IPS-18c (cell line): ENCODE measurements at regions not wholly inside any gene's neighbourhood (a gene's known extent, or its start where the extent isn't known, plus 50 kb on each side); places are given as distances from the start of the nearest gene placed in this dataset.
"Not testable (repeated sequence)": the region's sequence is repeated elsewhere in the genome, so short reads cannot be mapped to it uniquely, and the experiment has no call there.

Source experiments
- H3K4me3 ChIP-seq: 2 replicates; pipeline ENCODE4 v1.7.0; 2013; ENCODE audit warnings: low read depth, mild to moderate bottlenecking, low read length, moderate library complexity; ENCODE audit not compliant: insufficient read depth
- H3K9me3 ChIP-seq: one replicate; pipeline ENCODE4 v1.6.1; 2013; ENCODE audit warnings: mild to moderate bottlenecking, low read length, moderate library complexity; ENCODE audit not compliant: control insufficient read depth, insufficient read depth

DNA sequence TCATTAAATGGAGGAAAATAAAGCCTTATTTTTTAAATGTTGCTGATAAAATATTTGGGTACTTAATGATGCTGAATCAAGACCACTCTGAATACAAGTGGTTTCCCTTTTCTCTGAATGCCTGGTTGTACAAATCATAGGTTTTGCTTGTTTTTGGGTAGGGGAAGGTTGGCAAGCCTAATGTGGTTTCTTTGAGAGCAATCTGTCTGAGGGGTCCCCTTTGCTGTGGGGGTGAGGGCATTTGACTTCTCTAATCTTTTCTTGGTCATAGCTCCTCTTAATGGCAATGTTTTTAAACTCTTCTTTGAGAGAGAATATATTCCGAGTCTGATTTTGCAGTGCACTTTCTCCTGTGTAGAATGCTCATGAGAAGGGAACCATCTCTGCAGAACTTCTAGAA is 99.2 kb downstream of the SOX4 start:
- Histone ChIP-seq H3K4me3 (peak overlapping the region; percentile 4; the same call in 1 of the 2 replicates), H3K9me3 (peaks cover 4% of the 10 kb centered on the region)

DNA sequence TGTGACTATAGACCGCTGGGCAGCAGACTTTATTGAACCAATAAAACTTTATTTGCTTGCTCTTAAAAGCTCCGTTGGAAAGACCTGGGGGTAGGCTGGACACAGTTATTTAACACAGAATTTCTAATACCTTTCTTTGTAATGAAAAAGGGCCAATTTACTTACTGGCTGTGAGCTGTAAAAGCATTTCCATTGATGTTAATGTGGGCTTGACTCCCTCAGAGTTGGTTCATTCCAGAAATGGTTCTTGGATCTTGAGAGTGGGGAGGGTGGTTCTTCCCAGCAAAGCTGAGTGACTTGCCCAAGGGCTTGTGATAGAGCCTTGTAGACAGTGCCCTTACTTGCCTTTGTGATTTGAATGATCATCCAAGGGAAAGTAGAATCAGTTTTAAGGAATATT is 100.6 kb downstream of the SOX4 start:
- no peak overlapping the region for H3K4me3 ChIP-seq

DNA sequence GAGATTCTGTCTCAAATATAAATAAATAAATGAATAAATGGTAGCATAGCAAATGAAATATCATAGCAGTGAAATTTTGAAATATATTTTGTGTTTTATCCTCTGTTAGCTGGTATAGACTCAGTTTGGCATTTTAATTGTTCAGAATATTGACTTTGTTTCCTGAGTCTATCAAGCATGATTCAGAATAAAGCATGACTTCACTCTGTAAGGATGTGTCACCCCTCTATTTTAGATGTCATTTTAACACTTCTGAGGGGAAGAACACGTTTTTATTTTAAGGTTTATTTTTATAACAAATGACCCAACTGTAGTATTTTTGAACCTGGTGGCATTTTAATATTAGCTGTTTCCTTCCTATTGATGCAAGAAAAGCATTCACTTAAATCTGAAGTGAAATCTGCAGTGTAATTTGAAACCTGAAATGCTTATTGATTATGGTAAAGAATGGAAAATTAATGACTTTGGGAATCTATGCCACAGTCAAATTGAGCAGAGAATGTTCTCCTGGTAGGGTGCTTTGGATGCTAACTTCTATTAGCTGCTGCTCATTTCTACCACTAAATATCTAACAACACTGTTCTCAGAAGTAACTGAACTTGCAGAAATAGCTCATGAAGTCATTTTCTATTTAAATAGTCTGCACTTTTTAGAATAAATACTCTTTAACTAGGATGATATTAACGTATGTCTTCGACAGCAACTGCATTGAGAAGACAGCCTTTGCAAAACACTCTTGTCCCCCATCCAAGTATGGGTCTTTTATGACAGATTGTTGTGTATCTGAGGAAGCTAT is 114.2 kb downstream of the SOX4 start:
- no peaks in the 10 kb centered on the region for H3K9me3 ChIP-seq
- H3K4me3 ChIP-seq = no peak overlapping the region

More for the DNA sequence above, 100.6 kb downstream of the SOX4 start:
- no peaks in the 10 kb centered on the region for H3K9me3 ChIP-seq

DNA sequence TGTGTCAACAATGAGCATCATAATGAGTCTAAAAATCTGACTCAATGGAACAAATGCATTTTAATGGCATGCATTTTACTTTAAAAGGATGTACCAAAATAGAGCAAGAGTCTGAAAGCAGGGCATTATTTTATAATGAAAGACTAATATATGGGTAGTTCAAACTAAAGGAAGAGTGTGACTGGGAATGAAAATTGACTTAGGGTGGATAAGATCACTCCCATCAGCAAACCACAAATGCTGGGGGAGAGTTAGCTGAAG is 114.7 kb downstream of the SOX4 start:
- Histone ChIP-seq H3K9me3 (no peaks in the 10 kb centered on the region), H3K4me3 (no peak overlapping the region)

DNA sequence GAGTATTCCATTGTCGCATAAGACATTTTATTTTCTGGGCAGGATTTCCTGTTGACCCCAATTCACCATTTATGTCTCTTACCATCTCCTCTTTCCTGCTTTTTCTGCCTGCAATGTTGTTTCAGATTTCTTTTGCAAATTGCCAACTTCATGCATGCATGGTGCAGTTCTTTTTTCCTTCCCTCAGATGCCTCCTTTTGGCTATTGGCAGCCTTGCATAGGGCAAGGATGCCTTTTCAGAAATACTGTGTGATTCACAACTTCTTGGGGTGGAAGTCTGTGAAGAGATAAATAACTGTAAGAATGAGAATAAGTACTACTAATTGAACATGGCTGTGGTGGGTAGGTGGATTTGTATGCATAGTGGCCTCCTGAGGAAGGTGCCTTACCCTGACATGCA is 116.7 kb downstream of the SOX4 start:
- no peaks in the 10 kb centered on the region for H3K9me3 ChIP-seq
- H3K4me3 ChIP-seq = no peak overlapping the region

DNA sequence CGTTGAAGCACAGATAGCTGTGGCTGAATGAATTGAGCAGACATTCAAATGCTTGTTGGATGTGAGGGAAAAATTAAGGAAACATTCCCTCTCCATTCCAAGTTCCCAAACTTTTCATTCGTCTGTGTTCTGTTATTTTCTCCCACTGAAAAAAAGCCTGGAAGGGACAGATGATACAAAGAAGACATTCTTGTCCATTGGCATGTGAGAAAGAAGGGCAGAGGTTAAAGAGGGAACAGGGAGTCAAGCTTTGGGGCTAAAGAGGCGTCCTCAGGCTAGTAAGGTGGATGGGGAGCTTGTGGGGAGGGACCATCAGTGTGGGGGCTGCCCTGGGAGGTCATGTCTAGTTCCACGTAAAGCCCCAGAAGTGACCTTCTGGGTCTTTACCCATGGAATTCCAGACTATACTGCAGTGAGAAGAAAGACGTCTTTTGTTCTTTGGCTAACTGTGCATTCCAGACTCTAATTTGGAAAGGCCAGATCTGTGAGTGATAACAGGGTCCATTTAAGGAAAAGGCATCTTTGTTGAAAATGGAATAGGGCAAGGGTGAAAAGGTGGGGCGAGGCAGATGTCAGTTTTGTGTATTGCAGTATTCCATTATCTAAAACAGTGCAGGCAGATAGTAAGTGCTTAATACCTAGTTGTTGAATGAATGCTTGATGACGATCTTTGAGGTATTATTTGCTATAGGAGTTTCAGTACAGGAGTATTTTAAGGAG is 117.5 kb downstream of the SOX4 start:
- Histone ChIP-seq H3K9me3 (no peaks in the 10 kb centered on the region), H3K4me3 (no peak overlapping the region)

DNA sequence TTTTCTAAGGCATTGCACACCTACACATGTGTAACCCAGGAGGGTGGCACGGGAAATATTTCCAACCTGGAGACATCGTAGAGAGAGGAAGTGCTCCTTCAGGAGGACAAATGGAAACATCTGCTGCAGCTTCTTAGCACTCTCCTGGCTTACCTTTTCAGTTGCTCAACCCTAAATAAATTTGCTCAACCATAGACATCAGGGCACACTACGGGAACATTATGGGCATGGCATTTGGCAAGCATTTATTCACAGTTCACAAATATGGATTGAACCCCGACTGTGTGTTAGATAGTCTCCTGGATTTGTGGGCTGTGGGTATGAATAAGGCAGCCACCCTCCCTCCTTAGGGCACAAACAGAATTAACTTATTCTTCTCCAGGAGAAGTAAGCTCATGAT is 118.7 kb downstream of the SOX4 start:
- H3K9me3 ChIP-seq = peaks cover 3% of the 10 kb centered on the region
- H3K4me3 ChIP-seq = no peak overlapping the region

DNA sequence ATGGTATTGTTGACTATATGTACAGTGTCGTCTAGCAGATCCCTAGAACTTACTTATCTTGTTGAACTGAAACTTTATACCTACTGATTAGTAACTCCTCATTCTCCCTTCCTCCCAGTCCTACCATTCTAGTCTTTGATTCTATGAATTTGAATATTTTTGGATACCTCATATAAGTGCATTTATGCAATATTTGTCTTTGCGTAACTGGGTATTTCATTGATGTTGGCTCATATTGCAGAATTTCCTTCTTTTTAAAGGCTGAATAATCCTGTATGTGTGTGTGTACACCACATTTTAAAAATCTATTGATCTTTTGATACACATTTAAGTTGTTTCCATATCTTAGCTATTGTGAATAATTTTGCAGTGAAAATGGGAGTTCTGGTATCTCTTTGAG is 119.9 kb downstream of the SOX4 start:
- Histone ChIP-seq H3K9me3 (peaks cover 3% of the 10 kb centered on the region), H3K4me3 (no peak overlapping the region)

DNA sequence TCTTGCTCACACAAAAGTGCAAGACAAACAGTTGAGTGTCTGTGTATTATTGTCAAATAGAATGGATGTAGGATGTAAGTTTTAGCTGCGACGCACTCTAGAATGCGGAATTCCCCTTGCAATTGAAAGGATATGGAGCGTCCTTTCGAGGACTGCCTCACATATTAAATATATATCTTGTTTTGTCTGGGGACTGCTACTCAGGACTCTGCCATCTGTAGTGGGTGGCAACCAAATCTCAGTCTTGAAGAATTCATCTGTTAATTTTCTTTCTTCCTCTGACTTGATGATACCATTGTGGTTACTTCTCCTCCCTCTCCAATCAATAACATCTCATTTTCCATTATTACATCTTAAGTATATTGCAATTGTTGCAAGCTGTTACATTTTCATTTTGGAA is 121.6 kb downstream of the SOX4 start:
- Histone ChIP-seq H3K4me3 (no peak overlapping the region), H3K9me3 (peaks cover 3% of the 10 kb centered on the region)

DNA sequence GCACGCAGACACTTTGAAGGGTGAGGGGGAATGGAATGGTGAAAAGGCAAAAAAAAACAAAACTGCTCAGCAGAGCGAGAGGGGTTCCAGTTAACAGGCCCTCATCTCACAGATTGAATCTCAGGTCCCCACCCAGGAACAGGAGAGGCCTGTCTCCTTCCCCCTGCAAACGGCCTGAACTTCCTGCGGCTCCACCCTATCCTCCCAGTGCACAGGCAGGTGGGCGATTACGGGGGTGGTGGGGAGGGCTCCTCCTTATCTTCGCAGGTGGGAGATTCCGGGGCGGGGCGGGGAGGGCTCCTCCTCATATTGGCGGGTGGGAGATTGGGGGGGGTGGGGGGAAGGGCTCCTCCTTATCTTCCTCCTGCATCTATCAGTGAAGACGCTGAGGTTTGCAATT is 129.0 kb downstream of the SOX4 start:
- H3K4me3 ChIP-seq = no peak overlapping the region
- no peaks in the 10 kb centered on the region for H3K9me3 ChIP-seq

DNA sequence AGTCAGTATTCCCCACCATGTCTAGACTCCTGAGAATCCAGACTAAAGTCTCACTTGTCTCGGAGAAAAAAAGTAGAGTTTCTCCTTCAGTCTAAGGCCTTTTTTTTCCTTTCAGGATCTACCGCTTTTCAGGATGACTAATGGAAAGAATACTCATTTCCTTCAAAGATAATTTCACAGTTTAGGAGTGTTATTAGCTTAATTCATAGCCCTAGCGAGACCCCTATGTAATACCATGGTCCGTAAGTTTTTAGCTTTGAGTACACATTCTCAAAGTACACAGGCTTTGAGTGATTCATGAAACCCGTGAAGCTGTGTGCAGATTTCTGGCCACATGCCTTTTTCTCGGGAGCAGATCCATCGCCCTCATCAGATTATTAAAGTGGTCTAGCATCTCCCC is 133.1 kb downstream of the SOX4 start:
- Histone ChIP-seq H3K9me3 (no peaks in the 10 kb centered on the region), H3K4me3 (no peak overlapping the region)

DNA sequence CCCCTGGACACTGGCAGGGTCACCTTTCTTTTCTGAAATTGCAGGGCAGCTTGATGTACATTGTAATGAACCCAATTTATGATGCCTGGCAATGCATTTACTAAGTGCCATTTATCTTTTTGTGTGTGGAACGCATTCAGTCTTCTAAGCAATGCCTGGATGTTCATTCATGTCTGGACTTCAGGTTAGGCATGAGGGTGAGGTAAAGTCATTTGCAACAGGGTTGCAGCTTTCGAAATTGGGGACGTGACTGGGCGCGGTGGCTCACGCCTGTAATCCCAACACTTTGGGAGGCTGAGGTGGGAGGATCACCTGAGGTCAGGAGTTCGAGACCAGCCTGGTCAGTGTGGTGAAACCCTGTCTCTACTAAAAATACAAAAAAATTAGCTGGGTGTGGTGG is 134.6 kb downstream of the SOX4 start:
- Histone ChIP-seq H3K9me3 (no peaks in the 10 kb centered on the region), H3K4me3 (no peak overlapping the region)

DNA sequence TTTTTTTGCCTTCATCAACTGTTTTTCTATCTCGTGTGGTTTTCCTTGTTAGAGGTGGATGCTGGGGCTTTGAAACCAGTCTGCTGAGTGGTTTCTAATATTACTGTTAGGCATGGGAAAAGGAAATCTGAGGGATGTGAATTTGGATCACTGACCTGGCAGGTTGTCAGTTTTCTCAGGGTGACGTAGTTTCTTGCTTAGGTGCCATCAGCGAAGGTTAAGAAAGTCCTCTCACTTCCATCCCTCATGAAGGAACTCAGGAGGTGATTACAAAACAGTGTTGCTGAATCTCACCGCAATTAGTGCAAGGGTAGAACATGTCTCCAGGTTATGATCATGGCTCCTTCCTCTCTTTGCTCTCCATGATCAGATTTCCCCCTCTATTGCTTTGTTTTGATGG is 135.9 kb downstream of the SOX4 start:
- no peak overlapping the region for H3K4me3 ChIP-seq

DNA sequence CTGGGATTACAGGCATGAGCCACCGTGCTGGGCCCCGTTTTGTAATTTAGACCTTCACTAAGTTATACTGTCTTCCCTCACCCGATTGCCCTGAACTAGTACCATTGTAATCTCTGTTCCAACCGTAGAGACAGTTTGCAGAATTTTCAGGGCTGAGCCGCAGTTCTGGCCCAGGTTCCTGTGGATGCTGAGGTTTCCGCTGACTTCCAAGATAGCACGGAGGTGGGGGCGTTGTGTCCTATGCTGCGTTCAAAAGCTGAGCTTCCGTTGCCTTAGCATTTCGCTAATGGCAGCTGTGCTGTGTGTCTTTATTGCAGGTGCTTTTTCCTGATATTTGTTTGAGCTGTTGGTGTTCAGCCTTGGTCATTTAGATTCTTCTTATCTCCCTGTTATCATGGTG is 137.0 kb downstream of the SOX4 start:
- no peak overlapping the region for H3K4me3 ChIP-seq

More for the DNA sequence above, 135.9 kb downstream of the SOX4 start:
- H3K9me3 ChIP-seq = no peaks in the 10 kb centered on the region

DNA sequence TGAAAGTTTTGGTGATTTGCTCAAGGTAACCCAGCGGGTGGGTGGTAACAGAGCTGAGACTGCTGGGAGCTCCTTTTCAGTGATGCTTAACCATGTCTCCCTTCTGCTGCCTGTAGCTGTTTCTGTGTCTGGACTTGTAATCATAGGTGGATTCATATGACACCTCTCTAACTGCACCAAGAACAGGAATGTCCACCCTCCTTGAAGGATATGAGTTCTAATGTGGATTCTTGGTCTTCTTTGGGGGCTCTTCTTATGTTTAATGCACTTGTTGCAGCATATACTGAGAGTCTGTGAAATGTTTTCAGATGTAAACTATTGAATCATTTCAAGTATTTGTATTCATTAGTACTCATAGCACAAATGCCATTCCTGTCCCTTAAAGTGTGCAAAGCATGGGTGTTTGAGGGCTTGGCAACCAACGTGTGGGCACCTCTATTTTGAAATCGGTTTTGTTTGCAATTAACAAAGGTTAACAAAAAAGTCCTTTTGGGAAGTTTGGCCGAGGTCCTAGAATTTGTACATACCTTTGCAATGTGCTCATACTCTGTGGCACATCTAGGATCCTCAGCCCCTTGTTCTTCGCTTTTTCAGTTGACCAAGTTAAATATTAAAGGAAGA is 138.0 kb downstream of the SOX4 start:
- H3K4me3 ChIP-seq = no peak overlapping the region

More for the DNA sequence above, 137.0 kb downstream of the SOX4 start:
- H3K9me3 ChIP-seq = no peaks in the 10 kb centered on the region

DNA sequence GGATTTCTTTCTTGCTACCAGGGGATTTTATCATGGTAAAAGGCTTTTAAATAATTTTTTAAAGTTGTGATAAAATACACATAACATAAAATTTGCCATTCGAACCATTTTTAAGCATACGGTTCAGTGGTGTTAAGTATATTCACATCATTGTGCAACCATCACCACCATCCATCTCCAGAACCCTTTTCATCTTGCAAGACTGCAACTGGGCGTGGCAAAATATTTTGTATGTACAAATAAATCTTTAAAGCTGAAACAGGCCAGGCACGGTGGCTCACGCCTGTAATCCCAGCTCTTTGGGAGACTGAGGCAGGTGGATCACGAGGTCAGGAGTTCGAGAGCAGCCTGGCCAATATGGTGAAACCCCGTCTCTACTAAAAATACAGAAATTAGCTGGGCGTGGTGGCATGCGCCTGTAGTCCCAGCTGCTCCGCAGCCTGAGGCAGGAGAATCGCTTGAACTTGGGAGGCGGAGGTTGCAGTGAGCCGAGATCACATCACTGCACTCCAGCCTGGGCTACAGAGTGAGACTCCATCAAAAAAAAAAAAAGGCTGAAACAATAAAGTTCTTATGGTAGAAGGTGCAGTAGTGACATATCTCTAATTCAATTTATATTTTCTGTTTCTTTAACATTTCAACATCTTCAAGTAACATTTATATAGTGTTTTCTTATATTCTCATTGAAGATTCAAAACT is 138.6 kb downstream of the SOX4 start:
- H3K4me3 ChIP-seq, H3K9me3 ChIP-seq: not testable (repeated sequence)

More for the DNA sequence above, 138.0 kb downstream of the SOX4 start:
- no peaks in the 10 kb centered on the region for H3K9me3 ChIP-seq

DNA sequence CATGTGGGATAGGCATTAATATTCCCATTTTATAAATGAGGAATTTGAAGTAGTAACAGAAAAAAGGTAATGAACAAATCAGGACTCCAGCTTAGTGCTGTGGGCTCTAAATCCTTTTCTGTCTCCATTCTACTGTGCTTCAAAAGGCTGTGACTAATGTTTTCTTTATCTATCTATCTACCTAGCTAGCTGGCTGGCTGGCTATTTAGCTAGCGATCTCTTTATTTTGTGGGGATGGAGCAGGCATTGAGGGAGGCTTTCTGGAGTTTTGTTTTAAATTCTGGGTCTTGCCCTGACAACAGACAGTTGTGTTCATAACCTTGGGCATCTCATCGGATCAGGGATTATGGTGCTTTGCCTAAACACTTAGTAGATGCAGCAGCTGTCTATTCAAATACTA is 139.2 kb downstream of the SOX4 start:
- Histone ChIP-seq H3K4me3 (no peak overlapping the region), H3K9me3 (no peaks in the 10 kb centered on the region)

DNA sequence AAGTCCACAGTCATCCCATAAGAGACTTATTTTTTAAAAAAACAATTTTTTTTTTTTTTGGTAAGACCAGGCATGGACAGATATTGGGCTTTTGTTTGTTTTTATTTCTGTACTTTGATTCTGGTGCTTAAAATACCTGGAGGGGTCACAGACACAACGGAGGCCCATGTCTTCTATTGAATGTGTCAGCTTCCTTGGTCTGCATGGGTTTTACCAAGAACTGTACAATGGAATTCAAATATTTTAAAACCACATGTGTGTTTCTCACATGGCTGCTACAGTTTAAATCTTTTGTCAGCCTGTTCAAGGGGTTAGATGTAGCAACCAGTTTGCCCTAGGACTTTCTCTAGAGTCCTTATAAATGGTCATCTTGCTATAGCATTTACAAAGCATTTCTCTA is 139.8 kb downstream of the SOX4 start:
- Histone ChIP-seq H3K4me3 (no peak overlapping the region), H3K9me3 (no peaks in the 10 kb centered on the region)
